Right ventricle myocardium superior (tissue), 1 donor: ENCODE measurements at regions not wholly inside any gene's neighbourhood (a gene's known extent, or its start where the extent isn't known, plus 50 kb on each side); places are given as distances from the start of the nearest gene placed in this dataset.

ENCODE experiments used
- ATAC-seq: fragments of 200-7000 bp; cut with Tn5 transposase; one replicate; pipeline ENCODE4 v1.9.1; 2020; ENCODE audit warnings: mild to moderate bottlenecking; ENCODE audit not compliant: poor library complexity
- DNase-seq: peaks from one replicate; pipeline ENCODE4 v3.0.0-alpha.2; 2020
- intact Hi-C: fragments of 100-400 bp; cut with DNase I; formaldehyde crosslinking; loops from one replicate; pipeline ENCODE4 v1.11.2; 2022
- donor health status: DM: no; HTN: yes; CAD: no; lungs with severe emphysema.

GRCh38 chr10:130416334-130417150, 280.4 kb downstream of the GLRX3 start:
- ATAC-seq (no peak), DNase-seq (no peak)
- intact Hi-C loops: no loop called here

DNA sequence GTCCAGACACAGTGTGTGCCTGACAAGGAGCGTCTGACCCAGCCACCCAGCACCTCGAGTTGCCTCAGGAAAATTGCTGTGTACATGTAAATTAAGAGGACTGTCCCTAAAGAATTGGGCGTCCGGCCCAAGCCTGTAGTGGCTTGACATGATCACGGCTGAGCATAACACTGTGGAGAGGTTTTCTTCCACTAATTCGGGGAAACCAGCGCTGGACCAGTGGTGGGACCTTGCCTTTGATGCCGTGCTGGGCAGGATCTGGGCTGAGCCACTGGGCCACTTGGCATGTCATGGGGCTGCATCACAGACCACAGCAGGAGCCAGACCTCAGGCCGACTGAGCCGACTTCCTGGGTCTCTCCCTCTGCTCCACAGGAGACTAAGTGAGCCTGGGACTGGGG, 282.5 kb downstream of the GLRX3 start:
- ATAC-seq (no peak), DNase-seq (no peak)
- intact Hi-C loops: no loop called here

GRCh38 chr10:130421909-130422308, 285.7 kb downstream of the GLRX3 start:
- intact Hi-C loops: no loop called here
- ATAC-seq (no peak), DNase-seq (no peak)

GRCh38 chr10:130422366-130423324, 286.5 kb downstream of the GLRX3 start:
- ATAC-seq: no peak
- intact Hi-C loops: no loop called here
- DNase-seq: no peak

DNA sequence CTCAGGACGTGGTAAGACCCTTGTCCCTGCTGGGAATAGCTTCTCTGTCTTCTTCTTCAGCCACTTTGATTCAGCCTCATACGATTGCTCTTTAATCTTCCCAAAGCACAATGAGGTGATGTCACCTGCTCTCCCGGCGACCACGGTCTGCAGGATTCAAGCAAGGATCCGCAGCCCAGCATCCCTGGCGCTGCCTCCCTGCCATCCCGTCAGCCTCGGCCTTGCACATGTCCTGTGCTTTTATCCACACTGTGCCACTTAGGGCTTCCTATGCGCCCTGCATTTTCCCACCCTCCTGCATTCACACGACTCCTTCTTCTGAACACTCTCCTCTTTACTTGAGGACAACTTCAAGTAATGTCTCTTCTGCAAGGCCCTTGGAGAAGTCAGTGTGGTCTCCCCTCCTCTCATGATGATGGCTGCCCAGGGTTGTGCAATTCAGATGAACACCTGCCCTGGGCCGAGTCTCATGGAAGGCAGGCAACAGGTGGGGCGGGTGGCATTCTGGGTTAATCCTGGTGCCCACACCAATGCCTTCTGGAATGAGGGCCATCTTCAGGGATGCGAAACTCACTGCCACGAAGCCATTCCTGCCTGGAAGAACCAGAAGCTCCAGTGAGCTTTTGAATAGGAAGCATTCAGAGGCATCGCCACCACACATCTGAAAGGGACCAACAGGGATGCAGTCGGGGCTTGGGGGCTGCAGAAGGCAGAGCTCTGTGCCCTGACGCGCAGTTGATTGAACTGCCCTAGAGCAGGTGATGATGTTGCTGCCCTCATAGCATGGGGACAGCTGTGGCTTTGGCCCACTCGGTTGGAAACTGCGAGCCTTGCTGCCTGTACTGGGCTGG, 287.5 kb downstream of the GLRX3 start:
- intact Hi-C loops: no loop called here
- DNase-seq (no peak), ATAC-seq (no peak)

GRCh38 chr10:130424418-130424817, 288.2 kb downstream of the GLRX3 start:
- DNase-seq: no peak
- intact Hi-C loops: no loop called here
- no peak for ATAC-seq

GRCh38 chr10:130425169-130425568, 289.0 kb downstream of the GLRX3 start:
- intact Hi-C loops: no loop called here
- ATAC-seq (no peak), DNase-seq (no peak)

- ATAC-seq: no peak
- intact Hi-C loops: no loop called here
Measured at GRCh38 chr10:130425881-130426435, 289.8 kb downstream of the GLRX3 start.

GRCh38 chr10:130427216-130427722, 291.1 kb downstream of the GLRX3 start:
- ATAC-seq (no peak), DNase-seq (no peak)
- intact Hi-C loops: no loop called here

More at GRCh38 chr10:130425881-130426435, 289.8 kb downstream of the GLRX3 start:
- no peak for DNase-seq

DNA sequence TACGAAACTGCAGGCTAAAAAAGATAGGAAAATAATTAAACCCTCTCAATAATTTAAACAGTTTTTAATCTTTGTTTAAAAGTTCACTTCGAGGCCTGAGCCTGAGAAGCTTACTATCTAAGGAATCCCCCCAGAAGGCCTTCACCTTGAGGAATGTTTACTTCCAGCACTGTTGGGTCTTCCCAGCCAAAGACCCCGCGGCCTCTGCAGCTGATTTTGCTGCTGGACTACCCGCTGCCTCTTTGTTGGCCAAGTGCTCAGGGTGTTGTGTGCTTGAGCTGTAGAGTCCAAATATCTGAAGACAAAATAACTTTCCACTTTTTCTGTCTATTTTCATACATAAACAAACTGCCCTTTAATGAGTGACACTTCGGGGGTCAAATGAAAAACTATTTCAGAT, 292.7 kb downstream of the GLRX3 start:
- intact Hi-C loops: no loop called here
- no peak for DNase-seq

GRCh38 chr10:130429809-130430208, 293.6 kb downstream of the GLRX3 start:
- no peak for ATAC-seq
- intact Hi-C loops: no loop called here
- no peak for DNase-seq

More for the DNA sequence above, 292.7 kb downstream of the GLRX3 start:
- no peak for ATAC-seq

DNA sequence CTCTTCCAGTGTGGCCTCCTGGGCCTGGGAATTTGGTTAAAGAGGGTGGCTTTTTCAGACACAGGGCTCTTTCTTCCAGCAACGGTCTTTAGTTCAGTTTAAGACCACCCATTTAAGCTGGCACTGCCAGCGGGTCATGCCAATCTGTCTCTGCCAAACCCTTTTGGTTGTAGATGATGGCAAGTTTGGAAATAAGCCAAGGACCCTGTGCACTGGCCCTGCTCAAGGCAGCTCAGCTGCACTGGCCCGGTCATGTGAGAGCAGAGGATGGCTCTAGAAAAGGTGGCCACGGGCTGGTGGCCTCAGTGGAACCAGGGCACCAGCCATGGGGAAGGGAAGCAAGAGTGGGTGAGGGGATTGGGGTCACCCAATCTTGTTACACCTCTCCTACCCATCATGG, 294.1 kb downstream of the GLRX3 start:
- DNase-seq (no peak), ATAC-seq (no peak)
- intact Hi-C loops: no loop called here

GRCh38 chr10:130430852-130431704, 294.9 kb downstream of the GLRX3 start:
- intact Hi-C loops: no loop called here
- no peak for ATAC-seq
- DNase-seq: no peak

DNA sequence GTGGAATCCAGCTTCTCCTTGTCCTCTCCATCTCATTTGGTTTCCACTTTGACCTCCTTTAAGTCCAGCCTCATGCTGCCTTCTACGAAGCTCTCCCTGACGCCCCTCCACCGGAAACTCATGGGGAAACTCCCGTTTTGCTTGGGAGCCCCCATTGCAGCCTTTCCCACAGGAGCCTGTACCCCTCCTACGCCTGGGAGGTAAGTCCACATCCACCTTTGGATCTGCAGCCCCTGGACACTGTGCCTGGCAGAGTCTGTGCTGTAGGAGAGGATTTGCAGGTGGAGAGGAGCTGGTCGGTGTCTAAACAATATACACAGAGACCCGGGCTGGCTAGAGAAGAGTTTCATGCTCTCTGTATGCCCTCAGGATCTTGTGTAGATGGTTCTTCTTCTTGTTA, 296.1 kb downstream of the GLRX3 start:
- DNase-seq (no peak), ATAC-seq (no peak)
- intact Hi-C loops: no loop called here

DNA sequence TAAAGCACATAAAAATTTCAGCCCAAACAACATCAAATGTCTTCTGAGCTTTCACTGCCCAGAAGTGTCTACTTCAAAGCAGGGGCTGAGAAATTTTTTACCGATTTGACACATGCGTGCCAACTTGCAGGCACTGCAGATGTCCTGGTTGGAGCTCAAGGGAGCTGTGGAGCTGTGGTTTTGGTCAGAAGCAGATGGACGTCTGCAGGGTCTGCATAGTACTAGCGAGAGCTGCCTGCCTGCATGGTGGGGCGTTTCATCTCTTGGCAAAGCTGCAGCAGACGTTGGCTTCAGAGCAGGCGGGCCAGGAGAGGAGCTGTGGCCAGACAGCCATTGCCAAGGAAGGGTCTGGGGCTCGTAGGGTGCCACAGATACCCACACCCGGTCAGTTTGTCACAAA, 296.7 kb downstream of the GLRX3 start:
- ATAC-seq (no peak), DNase-seq (no peak)
- intact Hi-C loops: no loop called here

DNA sequence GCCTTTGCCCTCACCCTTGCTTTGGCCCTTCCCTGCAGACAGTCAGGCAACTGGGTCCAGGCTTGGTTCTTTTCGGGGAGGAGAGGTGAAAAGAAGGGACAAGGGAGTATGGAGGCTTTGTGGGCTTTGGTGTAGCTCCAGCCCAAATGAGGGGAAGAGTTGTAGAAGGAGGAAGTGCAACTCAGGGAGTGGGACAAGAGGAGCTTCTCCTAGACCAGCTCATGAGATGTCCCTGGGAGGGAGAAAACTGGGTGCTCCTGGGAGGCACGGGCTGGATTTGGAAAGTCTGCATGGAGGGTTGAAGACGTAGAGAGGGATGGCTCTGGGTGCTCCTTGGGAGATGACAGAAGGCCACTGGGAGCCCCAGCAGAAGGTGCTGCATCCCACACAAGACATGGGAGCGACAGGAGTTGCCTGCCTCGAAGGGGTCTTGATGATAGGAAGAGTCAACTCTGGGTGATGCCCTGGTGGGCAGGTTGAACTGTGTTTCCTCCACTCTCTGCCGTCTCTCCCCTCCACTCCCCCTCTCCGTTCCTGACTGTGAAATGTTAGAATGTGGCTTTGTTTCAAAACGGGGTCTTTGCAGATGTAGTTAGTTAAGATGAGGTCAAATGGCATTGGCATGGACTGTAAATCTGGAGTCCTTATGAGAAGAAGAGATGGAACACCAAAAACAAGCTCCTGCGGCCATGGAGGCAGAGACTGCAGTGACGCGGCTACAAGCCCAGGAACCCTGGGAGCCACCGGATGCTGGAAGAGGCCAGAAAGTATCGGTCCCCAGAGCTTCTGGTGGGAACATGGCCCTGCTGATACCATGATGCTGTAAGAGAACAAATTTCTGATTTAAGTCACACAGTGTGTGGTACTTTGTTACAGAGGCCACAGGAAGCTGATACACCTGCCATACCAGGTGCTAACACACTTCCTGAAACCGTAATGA, 298.5 kb downstream of the GLRX3 start:
- no peak for ATAC-seq
- no peak for DNase-seq
- intact Hi-C loops: no loop called here

DNA sequence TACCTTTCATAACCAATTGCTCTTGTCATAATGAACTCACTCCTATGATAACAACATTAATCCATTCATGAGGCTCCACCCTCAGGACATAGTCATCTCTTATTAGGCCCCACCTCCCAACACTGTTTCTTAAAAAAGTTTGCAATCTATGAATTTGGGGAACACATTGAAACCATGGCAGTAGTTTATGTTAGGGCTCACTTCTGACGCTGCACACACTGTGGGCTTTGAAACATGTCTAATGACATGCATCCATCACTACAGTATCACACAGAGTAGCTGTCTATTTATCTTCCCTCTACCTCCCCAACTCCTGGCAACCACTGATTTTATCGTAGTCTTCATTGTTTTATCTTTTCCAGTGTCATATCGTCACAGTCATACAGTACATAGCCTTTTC, 299.8 kb downstream of the GLRX3 start:
- intact Hi-C loops: no loop called here
- DNase-seq: no peak
- ATAC-seq: no peak
